ENCODE measurements at regions not wholly inside any gene's neighbourhood (a gene's known extent, or its start where the extent isn't known, plus 50 kb on each side); places are given as distances from the start of the nearest gene placed in this dataset.
"Not testable (repeated sequence)": the region's sequence is repeated elsewhere in the genome, so short reads cannot be mapped to it uniquely, and the experiment has no call there.

DNA sequence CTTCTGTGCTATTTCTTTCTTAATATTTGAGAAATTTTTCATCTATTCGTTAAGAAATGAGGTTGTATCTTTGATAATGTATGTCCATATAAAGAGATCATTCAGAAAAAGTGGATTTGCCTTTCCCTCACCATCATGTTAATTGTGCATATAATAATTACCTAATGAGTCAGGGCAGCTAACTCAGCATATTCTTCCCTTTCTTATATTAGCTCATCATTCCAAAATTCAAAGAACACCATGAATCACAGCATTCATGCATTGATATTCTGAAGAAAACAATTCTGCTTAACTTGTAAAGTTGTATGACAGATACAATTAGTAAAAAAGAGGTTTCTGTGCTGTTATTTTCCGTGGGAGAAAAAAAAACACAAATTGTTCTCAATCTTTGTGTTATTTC is 630.6 kb downstream of the TLE1 start:
- DNase-seq: no peak

DNA sequence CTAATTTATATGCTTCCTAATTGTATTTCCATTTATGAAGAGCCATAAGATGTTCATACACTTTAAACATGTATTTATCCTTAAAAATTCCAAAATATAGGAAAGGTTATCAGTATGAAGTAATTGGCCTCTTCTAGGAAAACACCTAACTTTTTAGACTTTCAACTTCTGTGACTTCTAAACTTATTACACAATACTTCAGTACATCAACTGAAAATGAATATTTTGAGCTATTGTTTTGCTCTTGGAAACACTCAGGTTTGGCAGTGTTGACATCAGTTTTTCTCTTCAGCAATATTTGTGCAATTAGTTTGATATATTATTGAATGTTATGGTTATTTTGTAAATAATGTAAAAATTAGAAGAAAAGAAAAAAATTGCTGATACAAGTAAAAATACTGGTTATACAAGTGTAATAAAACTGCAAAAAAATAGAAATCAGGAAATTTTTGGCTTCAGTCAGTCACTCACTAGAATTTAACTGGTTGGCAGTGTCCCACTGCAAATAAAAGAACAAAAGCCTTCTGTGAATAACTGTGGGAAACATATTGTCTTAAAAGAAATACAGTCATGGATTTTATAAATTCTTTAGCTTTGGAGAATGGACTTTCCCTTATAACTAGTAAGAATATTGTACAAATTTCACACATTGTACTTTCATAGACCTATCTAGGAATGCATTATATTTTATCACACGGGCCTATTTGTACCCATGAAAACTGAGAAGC is 635.9 kb downstream of the TLE1 start:
- DNase-seq: no peak

GRCh38 chr9:81052846-81053245 is 636.5 kb downstream of the TLE1 start:
- no peak for DNase-seq

DNA sequence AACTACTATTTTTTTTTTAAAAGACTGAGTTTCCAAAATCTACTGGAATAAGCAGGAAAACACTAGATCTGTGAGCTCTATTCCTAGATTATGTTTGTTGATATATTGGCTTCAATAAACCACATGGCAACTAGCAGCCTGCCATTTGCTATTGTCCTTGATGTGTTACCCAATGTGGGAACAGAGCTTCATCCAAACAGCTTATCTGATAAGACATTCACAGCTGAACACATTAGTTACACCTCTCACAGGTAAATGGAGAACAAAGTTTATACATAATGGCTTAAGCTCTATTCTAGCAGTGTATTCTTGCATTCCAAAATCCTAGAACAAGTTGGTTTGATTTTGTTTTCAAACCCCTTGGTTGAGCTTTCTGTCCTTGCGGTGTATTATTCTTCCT is 642.1 kb downstream of the TLE1 start:
- no peak for DNase-seq

DNA sequence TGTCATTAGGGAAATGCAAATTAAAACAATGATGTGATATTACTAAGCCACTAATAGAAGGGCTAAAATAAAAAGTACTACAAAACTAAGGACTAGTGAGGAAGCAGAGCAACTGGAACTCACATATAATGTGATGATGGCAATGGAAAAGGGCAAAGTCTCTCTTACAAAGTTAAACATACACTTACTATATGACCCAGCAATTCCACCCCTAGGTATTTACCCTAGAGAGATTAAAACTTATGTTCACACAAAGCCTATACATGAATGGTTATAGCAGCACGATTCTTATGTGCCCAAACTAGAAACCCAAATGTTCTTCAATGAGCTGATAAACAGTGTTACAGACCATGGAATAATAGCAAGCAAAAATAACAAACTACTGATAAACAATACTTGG is 643.7 kb downstream of the TLE1 start:
- DNase-seq: no peak

GRCh38 chr9:81037889-81038288 is 651.5 kb downstream of the TLE1 start:
- no peak for DNase-seq

GRCh38 chr9:81035601-81036000 is 653.7 kb downstream of the TLE1 start:
- no peak for DNase-seq

GRCh38 chr9:81035171-81035570 is 654.2 kb downstream of the TLE1 start:
- no peak for DNase-seq

- no peak for DNase-seq
Measured at GRCh38 chr9:81032831-81033230, 656.5 kb downstream of the TLE1 start.

DNA sequence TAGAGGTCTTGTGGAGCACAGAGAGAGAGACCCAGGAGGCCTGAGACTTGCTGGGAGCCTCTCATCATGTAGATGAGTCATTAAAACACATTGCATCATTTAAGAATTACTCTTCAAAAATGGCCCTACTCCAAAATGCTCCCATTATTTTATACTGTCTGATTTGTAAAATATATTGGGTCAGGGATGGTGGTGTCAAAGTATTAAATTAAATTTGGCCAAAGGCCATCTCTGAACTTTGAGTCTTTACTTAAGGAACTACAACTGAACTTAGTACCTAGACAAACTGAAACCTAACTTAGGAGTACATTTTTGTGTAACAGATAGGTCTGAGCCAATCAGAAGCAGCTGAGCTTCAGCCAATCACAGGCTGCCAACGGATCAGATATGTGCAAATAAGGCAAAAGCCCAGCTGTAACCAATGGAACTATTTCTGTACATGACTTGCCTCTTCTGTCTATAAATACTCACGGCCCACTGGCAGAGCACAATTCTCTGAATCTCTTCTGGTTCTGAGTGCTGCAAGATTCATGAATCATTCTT is 657.2 kb downstream of the TLE1 start:
- DNase-seq: no peak

GRCh38 chr9:81031422-81032029 is 657.8 kb downstream of the TLE1 start:
- DNase-seq: no peak

DNA sequence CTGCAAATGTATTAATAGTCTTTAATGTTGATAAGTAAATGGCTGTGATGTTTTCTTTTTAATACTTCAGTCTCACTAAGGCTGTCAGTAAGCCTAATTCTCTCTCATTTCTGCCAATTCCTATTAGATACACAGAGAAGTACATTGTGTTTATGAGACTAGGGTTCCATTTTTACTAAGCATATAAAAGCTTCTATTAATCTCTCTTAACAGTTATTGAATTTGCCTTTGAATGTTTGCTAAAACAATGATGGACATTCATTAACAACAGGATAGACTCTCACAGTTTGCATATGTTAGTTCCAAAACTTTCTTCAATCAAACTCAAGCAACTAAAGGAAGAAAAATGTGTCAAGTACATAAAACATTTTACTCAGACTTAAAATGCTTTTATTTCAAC is 659.3 kb downstream of the TLE1 start:
- DNase-seq: no peak

- no peak for DNase-seq
Measured at GRCh38 chr9:81028504-81028903, 660.8 kb downstream of the TLE1 start.

GRCh38 chr9:81022177-81022576 is 667.2 kb downstream of the TLE1 start:
- DNase-seq: no peak

DNA sequence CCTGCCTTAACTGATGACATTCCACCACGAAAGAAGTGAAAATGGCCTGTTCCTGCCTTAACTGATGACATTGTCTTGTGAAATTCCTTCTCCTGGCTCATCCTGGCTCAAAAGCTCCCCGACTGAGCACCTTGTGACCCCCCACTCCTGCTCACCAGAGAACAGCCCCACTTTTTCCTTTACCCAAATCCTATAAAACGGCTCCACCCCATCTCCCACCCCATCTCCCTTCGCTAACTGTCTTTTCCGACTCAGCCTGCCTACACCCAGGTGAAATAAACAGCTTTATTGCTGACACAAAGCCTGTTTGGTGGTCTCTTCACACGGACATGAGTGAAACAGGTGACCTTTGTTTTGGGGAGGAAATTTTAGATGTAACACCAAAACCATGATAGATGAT is 674.4 kb downstream of the TLE1 start:
- DNase-seq: not testable (repeated sequence)

DNA sequence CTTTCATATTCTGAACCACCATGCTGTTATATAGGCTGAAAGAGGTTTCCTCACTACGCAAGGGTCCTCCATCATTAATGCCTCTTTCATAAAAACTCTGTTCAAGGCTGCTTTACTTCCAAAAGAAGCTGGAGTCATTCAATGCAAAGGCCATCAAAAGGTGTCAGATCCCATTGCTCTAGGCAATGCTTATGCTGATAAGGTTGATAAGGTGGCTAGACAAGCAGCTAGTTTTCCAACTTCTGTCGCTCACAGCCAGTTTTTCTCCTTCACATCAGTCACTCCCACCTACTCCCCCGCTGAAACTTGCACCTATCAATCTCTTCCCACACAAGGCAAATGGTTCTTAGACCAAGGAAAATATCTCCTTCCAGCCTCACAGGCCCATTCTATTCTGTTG is 676.2 kb downstream of the TLE1 start:
- DNase-seq: not testable (repeated sequence)

DNA sequence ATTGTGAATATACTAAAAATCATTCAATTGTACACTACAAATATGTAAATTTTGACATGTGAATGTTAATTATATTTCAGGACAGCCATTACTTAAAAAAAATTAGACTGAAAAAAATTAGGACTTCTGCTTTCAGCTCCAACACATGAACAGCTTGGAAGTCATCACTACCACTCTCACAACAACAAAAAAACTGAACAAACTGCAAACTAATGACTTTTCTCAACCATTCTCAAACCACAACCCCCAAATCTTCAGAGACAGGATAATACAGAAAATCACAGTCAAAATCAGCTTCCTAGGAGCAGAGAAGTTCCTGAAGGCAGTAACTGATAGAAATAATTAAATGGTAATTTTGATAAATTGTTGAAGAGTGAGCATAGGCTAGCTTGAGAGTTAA is 686.4 kb downstream of the TLE1 start:
- DNase-seq: no peak

- DNase-seq: no peak
Measured at GRCh38 chr9:81002242-81002641, 687.1 kb downstream of the TLE1 start.

GRCh38 chr9:80995759-80996158 is 693.6 kb downstream of the TLE1 start:
- DNase-seq: no peak

- no peak for DNase-seq
Measured at GRCh38 chr9:80994892-80995291, 694.5 kb downstream of the TLE1 start.

GRCh38 chr9:80985595-80985994 is 703.8 kb downstream of the TLE1 start:
- DNase-seq: not testable (repeated sequence)

GRCh38 chr9:80976403-80976802 is 712.9 kb downstream of the TLE1 start:
- DNase-seq: no peak

GRCh38 chr9:80970377-80970776 is 719.0 kb downstream of the TLE1 start:
- not testable (repeated sequence) for DNase-seq

GRCh38 chr9:80968611-80969010 is 720.7 kb downstream of the TLE1 start:
- DNase-seq: no peak

GRCh38 chr9:80964914-80965313 is 724.4 kb downstream of the TLE1 start:
- DNase-seq: no peak

Measured in NCI-H2107 (cell line).